ENCODE measurements at regions not wholly inside any gene's neighbourhood (a gene's known extent, or its start where the extent isn't known, plus 50 kb on each side); places are given as distances from the start of the nearest gene placed in this dataset.

DNA sequence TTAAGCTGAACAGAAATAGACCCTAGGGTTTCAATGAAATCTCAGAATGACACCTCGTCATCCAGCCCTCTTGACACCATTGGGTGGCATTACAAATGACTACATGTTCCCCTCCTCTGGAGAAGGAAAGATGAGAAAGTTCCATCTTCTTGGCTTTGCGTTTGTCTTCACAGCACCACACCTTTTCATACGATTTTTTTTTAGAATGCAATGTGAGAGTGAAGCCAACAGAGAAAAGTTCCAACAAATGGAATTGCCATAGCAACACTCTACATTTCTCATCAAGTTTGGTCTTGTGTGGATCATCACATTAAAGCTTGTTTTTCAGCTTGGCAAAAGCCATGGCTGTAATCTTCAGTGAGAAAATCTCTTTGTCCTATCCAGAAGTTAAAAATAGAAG, 183.4 kb upstream of the SNX7 start:
- DNase-seq = no peak

DNA sequence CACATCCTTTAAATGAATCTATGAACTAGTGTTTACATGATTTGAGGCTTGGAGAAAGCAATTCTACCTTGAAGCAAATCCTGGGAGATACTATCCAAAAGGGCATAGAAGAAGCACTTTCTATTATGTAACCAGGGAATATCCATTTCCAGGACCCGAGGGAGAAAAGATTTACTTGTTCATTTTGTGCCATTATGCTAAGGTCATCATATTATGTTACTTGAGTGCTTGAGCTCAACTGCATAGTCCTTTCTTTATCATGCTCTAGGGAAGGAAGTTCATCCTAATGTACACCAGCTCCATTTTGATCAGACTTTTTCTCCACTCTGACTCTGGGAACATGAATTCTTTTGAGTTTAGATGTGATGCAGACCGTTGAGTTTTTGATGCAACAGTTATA, 188.6 kb upstream of the SNX7 start:
- no peak for DNase-seq

DNA sequence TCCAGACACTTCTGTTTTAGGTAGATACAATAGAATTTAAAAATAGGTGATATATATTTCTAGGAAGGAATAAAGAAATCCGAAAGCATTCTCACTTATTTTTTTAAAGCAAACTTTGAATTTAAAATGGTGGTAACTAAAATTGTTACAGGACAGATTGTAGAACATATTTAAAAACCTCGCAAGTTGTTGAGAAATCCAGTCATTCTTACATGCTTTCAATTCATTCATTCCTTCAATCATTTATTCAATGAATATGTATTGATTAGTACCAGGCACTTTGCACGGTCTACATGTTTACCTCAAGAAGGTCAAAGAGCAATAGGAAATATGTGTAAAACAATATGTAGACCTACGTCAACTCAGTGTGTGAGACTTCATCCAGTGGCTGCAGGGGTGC, 189.9 kb upstream of the SNX7 start:
- DNase-seq = no peak

DNA sequence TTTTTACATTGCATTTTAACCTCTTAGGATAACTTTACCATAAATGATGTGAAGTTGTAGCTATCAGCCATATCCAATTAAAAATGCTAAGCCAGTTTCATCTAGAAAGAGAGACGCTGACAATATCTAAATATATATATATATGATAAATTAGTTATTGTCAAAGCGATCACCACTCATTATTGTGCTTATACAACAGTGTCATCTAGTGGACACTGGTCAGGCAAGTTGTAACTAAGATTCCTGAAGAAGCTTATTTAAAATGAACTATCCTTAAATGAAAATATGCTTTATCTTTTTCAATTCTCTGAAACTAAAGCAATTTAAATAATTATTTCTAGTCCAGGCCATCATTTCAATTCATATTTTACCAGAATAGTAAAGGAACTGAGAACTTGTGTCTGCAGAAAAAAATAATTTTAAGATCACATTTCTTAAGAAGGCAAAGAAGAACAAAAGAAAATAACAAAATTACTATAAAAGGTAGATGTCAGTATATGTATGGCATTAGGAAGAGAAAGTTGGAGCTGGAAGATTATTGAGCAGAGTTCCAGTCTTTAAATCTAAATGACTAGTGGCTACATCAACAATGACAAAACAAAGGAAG, 193.3 kb upstream of the SNX7 start:
- DNase-seq = no peak

DNA sequence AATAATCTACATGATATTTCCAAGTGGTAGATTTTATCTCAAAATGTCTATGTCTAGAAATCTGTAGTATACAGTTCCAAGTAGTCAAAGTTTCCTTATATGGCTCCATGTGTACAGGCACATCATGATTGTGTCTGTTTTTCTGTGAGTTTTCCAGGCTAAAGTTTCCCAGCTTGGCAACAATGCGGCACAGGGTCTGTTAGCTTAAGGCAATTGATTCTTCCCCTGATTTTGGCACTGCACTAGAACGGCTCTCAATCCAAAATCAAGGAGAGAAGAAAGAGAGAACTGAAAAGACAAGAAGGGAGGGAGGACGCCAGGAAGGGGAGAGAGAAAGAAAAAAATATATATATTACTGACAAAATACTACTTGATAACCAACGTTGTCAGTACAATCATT, 193.9 kb upstream of the SNX7 start:
- DNase-seq = no peak

DNA sequence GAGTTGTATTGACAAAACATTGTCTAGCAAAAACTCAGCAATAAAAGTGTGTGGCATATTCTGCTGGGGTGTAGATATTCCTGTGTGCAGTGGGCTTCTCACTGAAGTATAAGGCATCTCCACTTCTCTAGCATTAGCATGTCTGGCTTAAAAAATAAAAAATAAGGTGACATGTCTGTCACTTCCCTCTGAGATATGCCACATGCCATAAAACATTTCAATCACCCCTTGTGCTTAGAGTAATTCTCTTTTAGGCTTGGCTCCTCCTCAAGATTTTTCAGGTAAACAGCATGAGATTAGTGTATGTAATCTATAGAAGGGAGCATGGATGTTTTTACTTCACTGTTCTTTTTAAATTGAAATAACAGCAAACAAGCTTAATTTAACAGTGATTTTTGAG, 194.4 kb upstream of the SNX7 start:
- DNase-seq = no peak

DNA sequence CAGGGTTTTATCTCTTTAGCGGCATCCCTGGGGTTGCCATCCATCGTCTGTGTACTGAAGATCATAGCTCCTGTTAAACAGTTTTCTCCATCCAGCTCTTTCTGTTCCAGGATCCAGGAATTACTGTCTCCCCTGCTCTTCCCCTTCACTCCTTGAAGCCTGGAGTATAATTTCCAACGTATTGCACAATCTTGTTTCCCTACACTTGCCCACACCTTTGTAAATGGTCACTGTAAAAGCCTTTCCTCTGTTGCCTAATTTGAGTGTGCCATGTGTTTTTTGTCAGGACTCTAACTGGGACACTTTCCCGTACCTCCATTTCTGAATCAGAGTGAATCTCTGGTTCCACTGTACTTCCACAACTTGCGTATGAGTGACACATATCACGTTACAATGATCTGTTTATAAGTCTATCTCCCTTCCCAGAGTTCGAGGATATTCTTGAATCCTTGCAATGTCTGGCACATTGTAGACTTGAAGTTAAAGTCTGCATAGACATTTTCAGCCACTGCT, 199.6 kb upstream of the SNX7 start:
- no peak for DNase-seq

DNA sequence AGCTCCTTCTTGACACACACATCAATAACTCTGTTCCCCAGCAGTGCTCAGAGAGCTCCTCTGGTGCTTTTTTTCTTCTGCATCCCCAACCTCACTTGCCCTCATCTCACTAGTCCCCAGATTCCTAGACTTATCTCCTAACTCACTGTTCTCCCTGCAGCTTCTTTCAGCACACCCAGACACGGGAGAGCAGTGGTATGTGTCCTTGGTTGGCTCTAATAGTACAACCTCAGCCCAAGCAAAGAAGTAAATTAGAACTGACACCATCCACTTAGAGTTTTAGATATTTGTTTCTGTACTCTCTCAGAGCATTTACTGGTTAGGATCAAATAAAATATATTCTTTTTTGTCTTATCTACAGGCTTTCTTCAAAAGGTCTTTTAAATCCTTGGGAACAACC, 201.4 kb upstream of the SNX7 start:
- DNase-seq = no peak

DNA sequence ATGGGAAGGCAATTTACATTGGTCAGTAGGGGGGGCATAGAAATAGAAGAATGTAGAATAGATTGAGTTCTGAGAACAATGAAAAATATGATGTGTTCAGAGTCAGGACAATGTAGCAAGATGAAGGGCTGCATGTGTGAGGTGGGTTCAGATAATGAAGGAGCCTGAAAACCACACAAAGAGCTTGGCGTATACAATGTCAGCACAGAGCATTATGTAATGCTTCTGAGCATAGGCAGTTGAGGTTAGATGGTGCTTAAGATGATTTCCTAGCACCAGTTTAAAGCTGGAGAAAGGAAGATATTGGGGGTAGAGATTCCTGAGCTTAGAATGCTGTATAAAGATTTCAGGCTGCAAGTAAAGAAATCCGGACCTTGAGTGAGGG, 202.0 kb upstream of the SNX7 start:
- no peak for DNase-seq

DNA sequence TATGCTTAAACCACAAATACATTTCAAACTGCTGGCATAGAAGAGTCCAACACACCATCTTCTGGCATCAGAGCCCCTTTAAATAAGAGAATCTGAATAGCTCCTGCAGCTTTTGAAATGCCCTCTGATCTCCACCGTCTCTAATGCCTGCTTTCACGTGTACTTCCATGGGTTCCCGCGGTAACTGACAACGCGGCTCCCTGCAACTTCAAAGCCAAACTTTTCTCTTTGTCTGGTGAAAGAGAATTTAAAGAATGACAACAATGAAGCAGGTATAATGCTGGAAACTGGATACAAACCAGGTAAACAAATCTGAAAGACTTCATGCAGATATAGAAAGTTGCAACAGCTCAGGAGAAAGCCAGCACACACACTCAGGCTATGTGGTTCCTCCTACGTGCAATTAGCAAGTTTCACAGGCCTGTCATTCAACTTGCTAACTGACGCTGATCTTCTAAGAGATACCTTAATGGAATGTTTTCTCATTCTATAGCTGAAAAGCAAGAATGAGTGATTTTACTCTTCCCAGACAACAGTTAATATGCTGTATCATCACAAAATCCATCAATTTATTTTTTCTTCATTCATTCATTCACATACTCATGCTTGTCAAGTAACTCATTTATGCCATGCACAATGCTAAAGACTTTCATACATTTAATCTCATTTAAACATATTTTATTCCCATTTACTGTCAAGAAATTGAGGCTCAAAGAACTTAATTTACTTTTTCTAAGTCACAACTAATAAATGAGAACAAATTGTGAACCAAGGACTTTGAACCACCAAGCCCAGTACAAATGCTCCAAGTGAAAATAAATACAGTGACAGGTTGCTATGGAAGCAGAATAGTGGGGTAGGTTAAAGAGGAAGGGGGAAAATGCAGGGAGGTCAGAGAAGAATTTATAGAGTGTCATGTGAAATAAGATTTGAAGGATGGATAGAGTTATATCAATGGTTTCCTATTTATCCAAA, 202.7 kb upstream of the SNX7 start:
- no peak for DNase-seq

DNA sequence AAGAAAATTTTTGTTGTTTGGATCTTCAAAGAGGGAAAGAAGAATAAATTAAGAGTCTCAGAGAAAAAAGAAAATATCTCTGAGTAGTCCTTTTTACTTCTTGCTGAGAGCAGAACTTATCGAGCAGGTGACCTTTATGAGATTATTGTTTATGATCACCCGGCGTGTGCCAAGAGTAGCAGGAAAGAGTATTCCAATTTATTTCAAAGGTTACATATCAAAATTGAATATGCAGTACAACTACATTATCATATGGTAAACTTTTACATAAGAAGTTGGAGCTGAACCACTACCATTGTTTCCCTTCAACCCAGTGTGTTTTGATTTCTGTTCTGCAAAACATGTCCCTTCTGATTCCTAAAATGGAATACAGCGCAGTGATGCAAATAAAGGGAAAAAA, 204.3 kb upstream of the SNX7 start:
- no peak for DNase-seq

DNA sequence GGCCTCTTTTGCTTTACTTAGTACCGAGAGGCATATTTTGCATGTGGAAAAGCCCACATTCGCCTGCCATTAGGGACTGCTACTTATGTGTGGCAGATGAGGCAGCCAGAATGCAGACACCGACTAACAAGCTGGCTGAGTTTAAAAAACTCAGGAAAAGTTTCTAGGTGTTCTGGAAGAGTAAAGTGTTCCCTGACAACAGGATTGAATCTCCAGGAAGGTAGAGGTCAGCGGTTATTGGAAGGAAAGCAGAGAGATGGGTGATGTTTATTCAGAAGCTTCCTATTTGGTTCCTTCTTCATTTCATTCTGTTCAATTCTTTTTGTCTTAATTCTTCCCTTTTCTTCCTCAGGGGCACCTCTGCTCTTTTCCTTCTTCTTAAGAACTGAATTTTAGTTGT, 206.9 kb upstream of the SNX7 start:
- DNase-seq = no peak

DNA sequence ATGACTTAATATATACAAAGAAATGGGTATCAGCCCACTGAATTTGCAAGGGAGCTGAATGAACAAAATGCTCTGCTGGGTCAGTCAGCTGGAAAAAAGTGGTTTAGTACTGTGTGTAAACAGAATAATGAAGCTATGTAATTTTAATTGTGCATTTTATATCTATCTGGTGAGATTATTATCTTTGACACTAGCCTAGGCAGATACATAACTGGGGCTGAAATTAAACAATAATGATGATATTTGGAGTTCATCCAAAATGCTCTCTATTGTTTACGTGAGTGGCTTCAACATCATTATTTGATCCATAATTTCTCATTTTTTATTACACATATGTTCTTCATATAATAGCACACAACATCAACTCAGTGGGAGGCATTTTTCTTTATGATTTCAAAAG, 208.5 kb upstream of the SNX7 start:
- DNase-seq = no peak

DNA sequence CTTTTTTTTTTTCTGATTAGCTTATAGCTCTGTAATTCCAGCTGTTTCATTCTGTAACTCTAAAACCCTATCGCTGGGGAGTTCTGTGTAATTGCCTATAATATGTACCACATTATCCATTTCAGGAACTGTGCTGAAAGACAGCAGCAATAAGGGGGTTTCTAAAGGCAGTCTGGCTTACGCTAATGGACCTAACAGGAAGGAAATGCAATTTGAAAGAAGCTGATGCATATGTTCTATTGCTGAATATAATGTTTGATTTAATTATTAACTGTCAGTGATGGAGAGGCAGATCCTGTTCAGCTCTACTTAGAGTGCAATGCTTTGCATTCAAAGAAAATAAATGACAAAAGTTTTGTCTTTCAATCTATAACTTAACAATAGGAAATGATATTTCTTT, 209.4 kb upstream of the SNX7 start:
- DNase-seq = no peak

DNA sequence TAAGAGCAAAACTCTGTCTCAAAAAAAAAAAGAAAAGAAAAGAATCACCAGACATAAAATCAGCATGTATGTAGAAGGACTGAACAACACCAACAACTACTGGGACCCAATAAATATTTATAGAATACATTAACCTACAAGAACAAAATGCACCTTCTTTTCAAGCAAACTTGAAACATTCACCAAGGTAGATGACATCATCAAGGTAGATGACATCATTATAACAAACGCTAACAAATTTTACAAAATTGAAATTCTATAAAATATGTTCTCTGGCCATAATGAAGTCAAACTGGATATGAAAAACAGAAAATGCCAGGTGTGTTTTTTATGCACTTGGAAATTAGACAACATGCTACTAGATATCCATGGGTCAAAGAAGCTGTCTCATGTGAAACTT, 220.2 kb upstream of the SNX7 start:
- no peak for DNase-seq

DNA sequence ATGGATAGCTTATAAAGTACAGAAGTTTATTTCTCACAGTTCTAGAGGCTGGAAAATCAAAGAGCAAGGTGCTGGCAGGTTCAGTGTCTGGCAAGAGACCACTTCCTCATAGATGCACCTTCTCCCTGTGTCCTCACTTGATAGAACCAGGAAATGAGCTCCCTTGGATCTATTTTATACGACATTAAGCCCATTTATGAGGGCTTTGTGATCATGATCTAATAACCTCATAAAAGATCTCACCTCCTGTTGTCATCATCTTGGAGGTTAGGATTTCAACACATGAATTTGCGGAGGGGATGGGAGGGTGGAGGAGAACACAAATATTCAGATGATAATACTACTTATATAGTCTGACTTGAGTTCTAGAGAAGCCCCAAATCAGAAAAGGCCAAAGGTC, 222.1 kb upstream of the SNX7 start:
- DNase-seq = no peak

DNA sequence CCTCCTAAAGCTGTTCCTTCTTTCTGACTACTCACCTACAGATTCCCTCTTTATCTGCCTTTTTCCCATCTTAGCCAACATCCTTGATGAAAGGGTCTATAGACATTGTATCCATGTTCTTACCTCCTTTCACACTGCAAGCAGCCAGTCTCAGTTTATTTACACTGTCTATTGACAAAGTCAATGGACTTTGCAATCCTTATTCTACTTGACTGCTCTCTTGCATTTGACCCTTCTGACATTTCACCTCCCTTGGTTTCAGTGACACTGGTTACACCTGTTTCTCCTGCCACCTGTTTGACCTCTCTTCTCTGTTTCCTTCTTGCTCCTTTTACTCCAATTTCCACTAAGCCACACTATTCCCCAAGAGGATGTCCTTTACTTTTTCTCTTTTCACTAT, 224.0 kb upstream of the SNX7 start:
- DNase-seq = no peak

DNA sequence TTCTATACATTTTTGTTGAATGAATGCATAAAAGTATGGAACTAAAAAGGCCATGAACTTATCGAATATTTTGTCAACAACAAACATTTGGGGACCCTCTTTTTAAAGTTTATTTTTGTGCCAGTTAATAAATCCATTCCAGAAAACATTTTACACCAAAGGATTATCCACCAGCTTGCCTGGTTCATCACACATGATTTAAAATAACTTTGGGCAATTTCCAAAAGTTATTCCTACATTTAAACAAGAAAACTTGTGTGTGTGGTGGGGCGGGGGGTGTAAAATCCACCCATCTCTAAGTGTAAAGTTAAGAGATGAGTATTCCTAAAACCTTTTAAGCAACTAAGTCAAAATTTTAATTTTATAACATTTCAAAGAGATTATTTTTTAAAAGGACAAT, 224.5 kb upstream of the SNX7 start:
- no peak for DNase-seq

DNA sequence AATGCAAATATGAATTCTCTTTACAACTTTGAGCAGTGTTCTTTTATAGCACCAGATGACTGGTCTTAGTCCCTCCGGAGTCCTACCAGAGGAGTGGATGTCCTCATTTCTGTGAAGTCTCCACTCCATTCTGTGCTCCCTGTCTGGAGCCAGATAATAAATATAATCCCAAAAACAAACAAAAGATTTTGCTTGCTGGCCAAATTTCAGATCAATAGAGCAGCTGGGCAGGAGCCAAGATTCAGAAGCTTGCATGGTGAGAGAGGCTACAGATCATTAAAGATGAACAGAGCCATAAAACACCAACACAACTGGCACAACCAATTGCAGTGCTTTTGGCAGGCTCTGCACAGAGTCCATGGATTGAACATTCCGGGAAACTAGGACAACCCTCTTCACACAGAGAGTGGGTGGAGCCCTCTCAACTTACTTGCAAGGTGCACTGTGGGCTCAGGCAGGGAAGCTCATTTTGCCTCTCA, 231.5 kb upstream of the SNX7 start:
- DNase-seq = no peak

DNA sequence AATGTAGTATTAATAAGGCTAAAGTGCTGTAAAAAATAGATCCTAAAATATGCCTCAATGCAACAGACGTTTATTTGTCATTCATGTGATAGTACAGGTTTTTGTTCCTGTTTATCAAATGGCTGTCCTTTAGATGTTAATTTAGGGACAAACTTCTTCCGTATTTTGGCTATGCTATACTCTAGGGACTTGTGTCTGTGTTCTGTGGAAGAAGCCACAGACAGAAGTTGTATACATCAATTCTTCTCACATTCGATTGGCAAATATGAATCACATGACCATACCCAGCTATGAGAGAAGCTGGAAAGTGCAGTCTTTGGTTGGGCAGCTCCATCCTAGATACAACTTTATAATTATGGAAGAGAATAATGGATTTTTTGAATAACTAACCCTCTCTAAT, 232.7 kb upstream of the SNX7 start:
- no peak for DNase-seq

DNA sequence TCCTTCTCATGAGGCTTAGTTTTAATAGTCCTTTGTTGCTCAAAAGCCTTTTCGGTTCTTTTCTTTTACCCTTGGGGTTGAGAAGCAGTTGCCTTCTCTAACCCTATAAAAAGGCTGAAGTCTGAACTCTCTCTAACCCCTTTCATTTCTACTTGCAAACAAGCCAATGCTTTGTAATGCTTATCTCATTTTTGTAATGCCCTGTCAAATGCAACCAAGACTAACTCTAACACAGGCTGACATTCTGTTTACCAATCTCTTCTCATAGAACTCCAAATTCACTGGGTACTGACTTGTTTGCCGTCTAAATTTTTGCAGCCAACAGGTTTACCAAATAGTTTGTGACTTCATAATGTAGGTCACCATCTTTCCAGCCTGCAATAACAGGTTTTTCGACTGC, 233.9 kb upstream of the SNX7 start:
- DNase-seq = no peak

DNA sequence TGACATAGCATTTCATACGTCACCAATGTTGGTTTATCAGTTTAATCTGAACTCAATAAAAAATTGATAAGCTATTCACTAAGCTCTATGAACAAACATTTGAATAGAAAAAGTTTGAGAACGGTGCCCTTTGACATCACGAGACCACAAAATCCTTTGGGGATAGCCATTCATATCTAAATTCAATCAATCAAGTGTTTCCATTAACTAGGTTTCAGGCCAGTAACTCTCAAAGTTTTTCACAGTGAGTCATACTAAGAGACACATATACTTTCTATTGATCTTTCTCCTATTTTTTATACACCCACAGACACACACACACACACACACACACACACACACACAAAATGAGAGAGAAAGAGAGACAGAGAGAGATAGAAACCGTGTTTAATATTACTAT, 235.4 kb upstream of the SNX7 start:
- DNase-seq = no peak

DNA sequence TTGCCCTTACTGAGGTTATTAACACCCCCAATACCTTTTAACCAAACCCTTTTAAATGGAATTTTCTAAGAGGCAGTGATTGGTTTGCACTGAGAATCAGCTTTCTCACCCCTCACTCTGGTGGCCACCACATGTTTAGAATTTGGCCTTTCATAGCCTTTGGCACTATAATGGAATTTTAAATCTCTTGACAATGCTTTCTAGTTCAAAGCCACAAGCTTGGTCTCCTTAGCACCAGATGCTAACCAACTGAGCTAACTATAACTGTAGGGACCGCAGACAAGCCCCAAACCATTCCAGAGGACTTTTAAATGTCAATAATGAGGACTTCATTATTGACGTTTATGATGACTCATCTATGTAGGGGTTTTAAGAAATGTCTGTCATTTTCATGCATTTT, 238.7 kb upstream of the SNX7 start:
- no peak for DNase-seq

DNA sequence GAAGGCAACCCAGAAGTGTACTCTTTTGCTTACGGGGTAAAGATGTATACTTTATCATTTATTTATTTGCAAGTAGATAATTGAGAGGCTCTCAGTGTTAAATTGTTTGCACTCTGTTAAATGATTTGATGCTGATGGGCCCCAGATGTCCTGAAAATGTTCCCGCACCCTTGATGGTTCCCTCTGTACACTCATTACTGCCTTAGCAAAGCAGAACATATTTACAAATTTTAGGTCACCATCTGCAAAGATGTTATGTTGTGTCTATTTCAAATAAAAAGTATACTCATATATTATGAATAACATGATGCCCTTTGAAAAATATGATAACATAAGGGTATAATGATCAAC, 240.5 kb upstream of the SNX7 start:
- DNase-seq = no peak
